HL-60/S4 treated with retinoic acid at 250 ng/mL for 4 days and 3 days (cell line): ENCODE measurements at regions not wholly inside any gene's neighbourhood (a gene's known extent, or its start where the extent isn't known, plus 50 kb on each side); places are given as distances from the start of the nearest gene placed in this dataset.

ENCODE experiments used
- in situ Hi-C: fragments of 300-500 bp; cut with MboI; formaldehyde crosslinking; loops from 2 replicates; pipeline ENCODE4 v1.7.0; 2022; ENCODE audit warnings: low sequenced_read_pairs

DNA sequence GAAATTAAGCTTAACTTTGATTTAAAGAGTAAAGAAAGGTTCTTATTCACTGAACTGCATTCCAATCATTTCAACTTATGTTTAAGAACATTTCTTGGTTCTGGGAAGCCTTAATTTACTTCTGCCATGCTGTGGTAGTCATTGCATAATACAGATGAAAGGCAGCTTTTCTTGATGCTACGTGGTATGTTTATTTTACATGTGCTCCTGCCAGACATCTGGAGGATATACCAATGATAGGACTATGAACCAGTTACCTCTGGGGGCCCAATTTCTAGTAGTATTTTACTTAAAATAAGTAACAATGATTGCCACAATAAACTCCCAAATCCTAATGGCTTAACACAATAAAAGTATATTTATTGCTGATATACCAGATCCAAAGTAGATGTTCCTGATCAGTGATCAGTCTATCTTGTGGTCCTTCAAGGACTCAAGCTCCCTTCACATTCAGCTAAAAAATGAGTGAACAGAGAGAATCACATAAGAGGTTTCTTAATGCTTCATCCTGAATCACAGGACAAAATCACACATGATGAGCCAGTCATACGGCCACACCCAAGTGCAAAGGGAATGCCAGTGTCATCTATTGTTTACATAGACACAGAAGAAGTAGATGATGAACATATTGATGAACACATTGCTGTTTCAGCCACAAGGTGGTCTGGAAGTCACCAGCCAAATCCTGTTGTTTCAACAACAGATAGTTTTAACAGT is 56.5 kb upstream of the CCN2 start:
- in situ Hi-C loops = no loop called here

DNA sequence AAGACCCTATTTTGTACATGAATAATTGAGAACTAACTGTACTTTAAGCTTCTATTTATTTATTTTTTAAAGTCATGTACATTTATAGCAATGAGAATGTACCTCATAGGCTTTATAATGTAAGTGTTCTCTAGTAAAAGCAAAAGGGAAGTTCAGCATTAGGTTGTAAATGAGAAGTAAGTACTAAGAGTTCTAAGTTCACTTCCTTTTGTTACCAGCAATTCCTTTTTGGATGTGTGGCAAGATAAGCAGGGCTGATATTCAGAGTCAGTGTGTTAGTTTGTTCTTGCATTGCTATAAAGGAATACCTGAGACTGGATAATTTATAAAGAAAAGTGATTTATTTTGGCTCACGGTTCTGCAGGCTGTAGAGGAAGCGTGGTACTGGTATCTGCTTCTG is 54.0 kb upstream of the CCN2 start:
- in situ Hi-C loops = no loop called here

DNA sequence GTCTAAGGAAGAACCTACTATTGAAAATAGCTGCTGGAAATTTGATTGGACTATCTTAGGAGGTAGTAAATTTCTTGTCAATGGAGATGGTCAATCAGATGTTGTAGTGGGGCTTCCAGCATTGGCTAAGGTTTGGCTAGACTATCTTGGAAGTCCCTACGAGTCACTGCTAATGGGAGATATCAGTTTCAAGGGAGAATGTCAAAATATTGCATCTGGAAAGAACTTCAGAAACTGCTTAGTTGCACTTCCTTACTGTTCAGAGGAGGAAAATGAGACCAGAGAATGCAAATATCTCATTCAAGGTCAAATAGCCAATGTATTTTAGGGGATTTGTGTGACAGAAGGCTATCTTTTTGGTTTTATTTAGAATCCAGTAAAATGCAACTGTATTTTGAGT is 53.5 kb upstream of the CCN2 start:
- in situ Hi-C loops = no loop called here

DNA sequence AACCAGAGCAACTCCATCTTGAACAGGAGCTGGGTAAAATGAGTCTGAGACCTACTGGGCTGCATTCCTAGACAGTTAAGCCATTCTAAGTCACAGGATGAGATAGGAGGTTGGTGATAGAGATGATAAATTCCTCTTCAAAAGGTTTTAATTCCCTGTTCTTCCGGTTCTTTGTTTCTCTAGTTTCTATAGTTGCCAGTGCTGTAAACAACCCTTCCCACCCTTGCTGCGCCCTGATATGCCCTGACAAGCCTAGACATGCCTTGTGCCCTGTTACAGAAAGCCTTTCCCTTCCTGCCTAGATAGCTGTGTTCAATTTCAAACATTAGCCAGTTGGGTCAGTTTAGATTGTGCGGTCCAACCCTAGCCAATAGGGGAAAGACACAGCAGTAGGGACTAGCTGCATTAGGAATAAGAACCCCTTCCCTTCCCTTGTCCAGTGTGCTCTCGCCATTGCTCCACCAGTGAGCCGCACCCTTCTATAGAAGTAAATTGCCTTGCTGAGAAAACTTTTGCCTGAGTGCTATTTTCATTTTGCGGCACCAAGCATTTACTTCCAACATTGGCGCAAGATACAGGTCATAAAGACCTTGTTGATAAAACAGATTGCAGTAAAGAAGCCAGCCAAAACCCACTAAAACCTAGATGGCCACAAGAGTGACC is 52.5 kb upstream of the CCN2 start:
- in situ Hi-C loops = no loop called here
